HG02623 (cell line): ENCODE measurements at regions not wholly inside any gene's neighbourhood (a gene's known extent, or its start where the extent isn't known, plus 50 kb on each side); places are given as distances from the start of the nearest gene placed in this dataset.
"Not testable (repeated sequence)": the region's sequence is repeated elsewhere in the genome, so short reads cannot be mapped to it uniquely, and the experiment has no call there.

Experiments
- ATAC-seq: cut with Tn5 transposase; IDR thresholded peaks from one replicate; pipeline ENCODE4 v1.9.1; 2021; ENCODE audit warnings: moderate library complexity; ENCODE audit not compliant: unreplicated experiment

GRCh38 chr9:41771693-41772092 is 357.5 kb downstream of the CNTNAP3B start:
- not testable (repeated sequence) for ATAC-seq

DNA sequence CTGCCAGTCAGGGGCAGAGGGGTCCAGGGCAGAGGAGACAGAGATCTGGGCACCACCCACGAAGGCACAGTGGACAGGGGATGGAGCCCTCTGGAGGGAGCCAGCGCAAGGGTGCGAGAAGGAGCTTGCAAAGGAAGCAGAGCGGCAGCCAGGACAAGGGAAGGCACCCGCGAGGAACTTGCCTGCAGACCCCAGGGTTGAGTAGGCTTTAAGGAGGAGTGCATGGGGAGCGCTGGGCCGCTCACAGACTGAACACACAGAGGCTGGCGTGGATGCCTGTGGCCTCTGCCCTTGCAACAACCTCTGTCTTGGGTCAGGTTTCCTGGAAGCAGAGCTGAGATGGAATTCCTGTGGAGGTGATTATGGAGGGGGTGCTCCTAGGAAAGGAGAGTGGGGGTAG is 374.4 kb downstream of the CNTNAP3B start:
- not testable (repeated sequence) for ATAC-seq

- ATAC-seq: not testable (repeated sequence)
Measured at GRCh38 chr9:41754403-41754802, 374.8 kb downstream of the CNTNAP3B start.

GRCh38 chr9:41741897-41742296 is 387.3 kb downstream of the CNTNAP3B start:
- not testable (repeated sequence) for ATAC-seq

- ATAC-seq: not testable (repeated sequence)
Measured at GRCh38 chr9:41741173-41741572, 388.1 kb downstream of the CNTNAP3B start.

- not testable (repeated sequence) for ATAC-seq
Measured at GRCh38 chr9:41738681-41739080, 390.5 kb downstream of the CNTNAP3B start.

GRCh38 chr9:41699190-41699589 is 430.0 kb downstream of the CNTNAP3B start:
- ATAC-seq: not testable (repeated sequence)

GRCh38 chr9:41697080-41697479 is 432.1 kb downstream of the CNTNAP3B start:
- ATAC-seq: not testable (repeated sequence)

- ATAC-seq: not testable (repeated sequence)
Measured at GRCh38 chr9:41679312-41679711, 449.9 kb downstream of the CNTNAP3B start.

GRCh38 chr9:41663497-41664036 is 465.7 kb downstream of the CNTNAP3B start:
- not testable (repeated sequence) for ATAC-seq

DNA sequence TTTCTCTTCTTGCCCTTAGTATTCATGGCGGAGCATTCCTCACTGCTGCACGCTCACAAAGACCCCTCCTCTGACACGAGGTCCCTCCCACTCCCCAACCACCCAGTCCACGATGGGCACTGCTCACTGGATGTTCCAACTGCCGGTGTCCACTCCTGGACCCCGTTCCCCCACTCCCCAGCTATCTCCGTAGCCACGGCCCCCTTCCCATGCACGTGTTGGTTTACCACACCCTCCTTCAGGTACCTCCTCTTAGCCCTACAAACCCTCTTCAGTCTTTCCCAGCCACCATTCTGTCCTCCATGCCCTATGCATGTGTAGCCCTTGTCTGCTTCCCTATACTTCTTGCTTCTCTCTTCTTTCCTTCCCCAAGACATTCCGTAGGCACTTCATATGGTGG is 469.6 kb upstream of the ZNG1F start:
- not testable (repeated sequence) for ATAC-seq

DNA sequence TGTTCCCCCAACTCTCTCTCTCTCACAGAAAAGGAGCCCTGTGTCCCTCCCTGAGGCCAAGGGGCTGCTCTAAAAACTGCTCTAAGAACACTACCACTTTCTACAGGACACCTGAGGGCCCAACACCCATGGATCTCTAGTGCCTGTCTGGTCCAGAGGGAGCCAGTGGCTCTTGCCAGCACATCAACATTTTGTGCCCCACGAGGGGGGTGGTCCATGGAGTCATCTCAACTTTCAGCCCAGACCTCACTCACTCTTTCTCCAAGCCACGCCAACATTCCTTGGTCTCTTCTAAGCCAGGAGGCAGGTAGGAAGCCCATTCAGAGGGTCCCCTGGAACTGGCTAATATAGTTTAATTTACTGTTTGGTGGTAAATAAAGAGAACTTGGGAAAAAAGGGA is 469.0 kb upstream of the ZNG1F start:
- ATAC-seq: not testable (repeated sequence)

GRCh38 chr9:41657141-41657540 is 468.0 kb upstream of the ZNG1F start:
- ATAC-seq: not testable (repeated sequence)

GRCh38 chr9:41655071-41655554 is 466.0 kb upstream of the ZNG1F start:
- not testable (repeated sequence) for ATAC-seq

GRCh38 chr9:41654349-41654748 is 465.2 kb upstream of the ZNG1F start:
- ATAC-seq: not testable (repeated sequence)

DNA sequence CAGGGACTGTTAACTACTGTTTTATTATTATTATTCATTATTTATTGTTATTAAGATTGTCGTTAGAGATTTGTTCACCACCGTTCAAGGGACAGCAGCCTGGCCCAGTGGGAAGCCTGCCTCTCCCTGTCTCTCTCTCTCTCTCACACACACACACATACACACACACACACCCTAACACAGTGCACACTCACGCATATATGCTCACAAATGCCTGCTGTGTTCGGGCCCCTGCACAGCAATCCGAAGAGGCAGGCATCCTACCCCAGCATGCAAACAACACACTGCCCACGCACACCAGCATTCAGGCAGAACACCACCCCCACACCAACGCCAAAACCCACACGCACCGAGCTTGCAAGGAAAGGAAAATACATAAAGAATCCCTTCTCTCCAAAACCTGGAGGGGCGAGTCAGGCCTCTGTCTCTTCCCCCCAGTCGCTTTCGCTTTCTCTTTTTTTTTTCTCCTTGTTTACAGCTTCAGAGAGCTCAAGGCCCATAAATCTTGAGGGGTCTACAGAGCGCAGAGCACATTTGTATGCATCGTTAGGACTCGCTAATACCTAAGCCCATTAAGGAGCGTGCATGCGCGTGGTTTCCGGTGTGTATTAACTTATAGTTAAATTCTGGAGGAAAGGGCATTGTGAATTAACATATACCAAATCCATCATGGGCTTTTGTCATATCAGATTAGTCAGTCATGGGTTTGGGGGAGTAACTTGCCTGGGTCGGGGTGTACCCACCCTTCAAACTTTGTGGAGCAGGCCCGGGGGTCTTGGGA is 464.6 kb upstream of the ZNG1F start:
- not testable (repeated sequence) for ATAC-seq

- not testable (repeated sequence) for ATAC-seq
Measured at GRCh38 chr9:41652800-41653199, 463.7 kb upstream of the ZNG1F start.

GRCh38 chr9:41652100-41652713 is 463.1 kb upstream of the ZNG1F start:
- not testable (repeated sequence) for ATAC-seq

DNA sequence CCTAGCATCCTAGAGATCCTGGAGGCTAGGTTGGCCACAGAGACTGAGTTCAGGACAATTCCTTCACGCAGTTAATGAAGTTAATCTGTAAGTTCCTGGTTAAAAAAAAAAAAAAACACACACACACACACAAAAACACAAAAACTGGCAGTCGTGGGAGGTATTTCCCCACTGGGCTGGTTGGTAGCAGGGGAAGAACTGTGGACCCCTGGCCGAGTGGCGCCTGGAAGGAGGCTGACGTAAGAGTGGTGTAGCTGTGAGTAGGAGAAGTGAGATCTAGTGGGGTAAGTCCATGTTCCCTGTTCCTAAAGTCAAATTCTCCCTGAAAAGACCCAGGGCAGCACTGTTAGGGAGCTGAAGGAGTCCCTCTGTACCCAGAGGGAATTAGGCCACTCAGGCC is 461.0 kb upstream of the ZNG1F start:
- ATAC-seq: not testable (repeated sequence)

GRCh38 chr9:41648564-41648963 is 459.4 kb upstream of the ZNG1F start:
- ATAC-seq: not testable (repeated sequence)

- not testable (repeated sequence) for ATAC-seq
Measured at GRCh38 chr9:41646246-41646645, 457.1 kb upstream of the ZNG1F start.
